ENCODE measurements at regions not wholly inside any gene's neighbourhood (a gene's known extent, or its start where the extent isn't known, plus 50 kb on each side); places are given as distances from the start of the nearest gene placed in this dataset.

DNA sequence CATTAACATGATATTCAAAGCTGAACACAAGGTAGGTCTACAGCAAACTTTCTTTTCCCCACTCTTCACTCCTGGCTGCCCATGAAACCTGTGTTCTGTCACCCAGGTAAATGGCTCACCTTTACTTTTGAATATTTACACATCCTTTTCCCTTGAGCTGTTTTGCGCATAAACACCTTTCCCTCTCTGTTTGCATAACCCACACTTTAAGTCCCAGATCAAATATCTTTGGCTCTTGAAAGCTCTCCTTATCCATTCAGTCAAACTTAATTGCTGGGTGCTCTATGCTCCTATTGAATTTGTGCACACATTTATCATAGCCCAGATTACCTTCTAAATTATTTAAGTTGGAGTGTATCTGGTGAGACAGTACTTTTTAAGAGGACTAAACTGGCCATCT lies 51.7 kb upstream of the ATP8A1 start:
- no peak for DNase-seq (ENCODE audit: missing footprints)
- intact Hi-C loops (cut with DNase I), result no loop called here
- no peak for ATAC-seq
